ENCODE measurements at regions not wholly inside any gene's neighbourhood (a gene's known extent, or its start where the extent isn't known, plus 50 kb on each side); places are given as distances from the start of the nearest gene placed in this dataset.

DNA sequence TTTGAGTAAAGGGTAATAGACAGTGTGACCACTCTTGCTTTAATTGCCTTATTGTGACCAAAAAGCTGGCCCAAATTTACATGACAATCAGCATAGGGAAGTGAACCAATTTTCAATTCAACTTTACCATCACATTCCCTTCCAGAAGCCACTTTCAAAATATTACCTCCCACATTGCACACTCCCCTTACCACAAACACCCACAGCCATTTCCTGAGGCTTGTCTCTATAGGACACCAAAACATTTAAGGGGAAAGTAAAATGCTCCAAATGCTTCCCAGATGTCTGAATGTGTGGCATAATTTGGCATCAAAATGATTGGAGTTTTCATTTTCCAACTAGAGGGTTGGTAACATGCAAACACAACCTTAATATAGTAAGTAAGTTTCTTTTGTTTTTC is 616.1 kb downstream of the SLC4A3 start:
- DNase-seq, result no peak

DNA sequence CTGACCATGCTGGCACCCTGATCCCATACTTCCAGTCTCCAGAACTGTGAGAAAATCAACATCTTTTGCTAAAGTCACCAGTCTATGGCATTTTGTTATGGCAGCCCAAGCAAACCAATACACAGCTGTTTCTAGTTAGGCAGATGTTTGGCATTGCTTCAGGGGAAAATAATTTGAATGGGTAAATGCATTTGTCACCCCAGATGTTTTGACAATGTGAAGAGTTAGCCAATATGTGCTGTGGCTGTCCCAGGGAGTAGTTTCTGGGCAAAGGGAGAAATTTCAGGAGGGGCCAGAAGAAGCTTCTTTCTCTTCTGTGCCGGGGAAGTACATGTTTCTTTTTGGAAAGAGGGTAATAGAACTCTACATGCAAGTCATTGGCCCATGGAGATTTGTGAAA is 619.0 kb downstream of the SLC4A3 start:
- no peak for DNase-seq

DNA sequence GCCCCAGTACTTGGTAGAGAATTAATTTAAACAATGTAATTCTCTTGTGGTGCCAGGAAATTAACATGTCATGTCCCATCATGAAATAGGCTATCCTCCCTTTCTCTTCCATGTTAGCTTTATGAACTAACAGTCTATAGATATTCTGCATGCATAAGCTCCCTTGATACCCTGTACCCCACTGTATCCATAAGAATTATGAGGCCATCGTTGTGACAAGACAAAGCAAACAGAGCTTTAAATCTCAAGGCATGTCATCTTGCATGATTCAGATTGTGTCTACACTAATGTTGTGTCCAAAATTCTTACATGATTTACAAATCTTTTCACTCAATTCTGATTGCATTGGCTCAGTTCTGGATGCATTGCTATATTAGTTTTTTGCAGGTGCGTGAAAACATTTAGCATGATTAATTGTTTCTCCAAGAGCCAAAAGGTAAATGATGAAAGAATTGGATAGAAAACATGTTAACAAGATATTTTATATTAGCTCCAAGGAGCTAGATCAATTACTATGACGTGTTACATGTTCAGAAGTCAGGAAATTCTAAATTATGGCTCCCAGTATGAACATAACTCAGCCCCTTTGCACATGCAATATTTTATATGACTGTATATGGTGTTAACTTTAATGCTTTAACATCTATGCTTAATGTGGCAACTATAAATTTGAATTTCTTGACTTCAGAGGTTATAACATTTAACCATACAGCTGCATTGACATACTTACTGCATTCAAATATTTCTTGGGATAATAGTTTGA is 620.3 kb downstream of the SLC4A3 start:
- no peak for DNase-seq

DNA sequence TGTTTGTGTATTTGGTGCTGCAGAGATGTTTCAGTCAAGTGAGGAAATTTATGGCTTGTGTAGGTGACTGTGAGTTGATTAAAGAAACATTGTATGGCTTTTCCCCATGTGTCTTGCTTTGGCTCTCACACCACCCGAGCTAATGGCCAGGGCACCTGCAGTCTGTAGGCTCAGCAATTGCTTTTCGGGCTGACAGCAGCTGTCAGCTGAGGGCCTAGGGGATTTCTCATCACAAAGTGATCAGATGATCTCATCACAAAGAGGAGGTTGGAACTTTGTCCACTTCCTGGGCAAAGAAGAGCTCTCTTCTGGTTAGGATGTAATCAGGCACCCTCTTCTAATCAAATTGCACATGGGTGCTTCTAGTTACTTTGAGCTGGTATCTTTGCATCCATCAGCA is 632.2 kb downstream of the SLC4A3 start:
- no peak for DNase-seq

- no peak for DNase-seq
Observed at GRCh38 chr2:220263300-220263699, 635.9 kb downstream of the SLC4A3 start.

GRCh38 chr2:220269367-220269766 is 641.9 kb downstream of the SLC4A3 start:
- no peak for DNase-seq

- no peak for DNase-seq
Observed at GRCh38 chr2:220270481-220271070, 643.1 kb downstream of the SLC4A3 start.

DNA sequence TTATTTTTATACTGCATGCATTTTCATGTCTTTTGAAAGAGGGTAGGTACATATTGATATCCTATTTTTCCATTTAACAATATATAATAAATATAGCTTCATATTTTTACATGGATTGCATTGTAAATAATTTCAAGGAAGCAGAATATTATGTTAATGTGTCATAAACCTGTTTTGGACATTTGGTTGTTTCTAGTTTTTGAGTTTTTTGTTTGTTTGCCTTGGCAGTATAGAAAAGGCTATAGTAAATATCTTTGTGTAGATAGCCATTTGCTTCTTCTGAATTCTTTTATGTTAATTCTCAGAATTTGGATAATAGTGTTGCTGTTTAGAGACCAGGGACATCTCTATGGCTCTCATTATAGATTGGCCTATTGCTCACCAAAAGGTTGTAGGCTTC is 645.2 kb downstream of the SLC4A3 start:
- no peak for DNase-seq

- DNase-seq, result no peak
Observed at GRCh38 chr2:220273082-220273481, 645.7 kb downstream of the SLC4A3 start.

GRCh38 chr2:220275454-220275853 is 648.0 kb downstream of the SLC4A3 start:
- no peak for DNase-seq

- DNase-seq, result no peak
Observed at GRCh38 chr2:220276741-220277444, 649.5 kb downstream of the SLC4A3 start.

GRCh38 chr2:220277445-220277975 is 650.1 kb downstream of the SLC4A3 start:
- no peak for DNase-seq

DNA sequence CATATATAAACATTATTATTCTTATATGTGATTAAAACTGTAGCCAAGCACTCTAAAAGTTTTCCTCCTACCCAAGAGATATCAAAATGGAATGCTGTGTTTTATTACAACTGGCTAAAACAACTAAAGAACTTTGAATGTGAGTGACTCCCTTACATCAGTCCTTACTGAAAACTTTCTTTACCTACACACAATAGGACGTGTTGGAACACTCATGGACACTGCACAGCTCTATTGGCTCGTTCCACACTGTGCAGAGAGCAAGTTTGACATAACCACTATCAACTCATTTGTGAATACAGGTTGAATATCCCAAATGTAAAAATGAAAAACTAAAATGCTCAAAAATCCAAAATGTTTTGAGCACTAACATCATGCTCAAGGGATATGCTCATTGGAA is 650.6 kb downstream of the SLC4A3 start:
- DNase-seq, result no peak

GRCh38 chr2:220279372-220279771 is 651.9 kb downstream of the SLC4A3 start:
- no peak for DNase-seq

GRCh38 chr2:220279840-220280239 is 652.4 kb downstream of the SLC4A3 start:
- DNase-seq, result no peak

GRCh38 chr2:220280736-220281135 is 653.3 kb downstream of the SLC4A3 start:
- no peak for DNase-seq

DNA sequence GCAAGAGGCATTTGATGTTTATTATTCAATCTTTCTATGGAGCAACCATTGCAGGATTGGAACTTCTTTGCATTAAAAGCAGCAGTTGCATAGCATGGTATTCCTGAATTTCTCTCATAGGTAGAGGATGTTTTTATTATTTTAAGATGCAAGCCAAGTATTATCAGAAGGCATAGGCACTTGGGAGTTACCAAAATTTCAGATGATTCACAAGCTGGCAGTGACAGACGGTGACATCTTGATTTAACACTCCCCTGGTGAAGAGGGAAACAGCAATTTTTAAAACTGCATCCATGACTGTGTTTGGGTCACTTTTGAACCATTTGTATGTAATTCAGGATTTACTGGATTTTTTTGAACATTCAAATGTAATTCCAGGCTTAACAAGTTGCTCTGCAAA is 654.3 kb downstream of the SLC4A3 start:
- DNase-seq, result no peak

GRCh38 chr2:220282236-220282635 is 654.8 kb downstream of the SLC4A3 start:
- no peak for DNase-seq

- DNase-seq, result no peak
Observed at GRCh38 chr2:220293966-220294365, 666.5 kb downstream of the SLC4A3 start.

DNA sequence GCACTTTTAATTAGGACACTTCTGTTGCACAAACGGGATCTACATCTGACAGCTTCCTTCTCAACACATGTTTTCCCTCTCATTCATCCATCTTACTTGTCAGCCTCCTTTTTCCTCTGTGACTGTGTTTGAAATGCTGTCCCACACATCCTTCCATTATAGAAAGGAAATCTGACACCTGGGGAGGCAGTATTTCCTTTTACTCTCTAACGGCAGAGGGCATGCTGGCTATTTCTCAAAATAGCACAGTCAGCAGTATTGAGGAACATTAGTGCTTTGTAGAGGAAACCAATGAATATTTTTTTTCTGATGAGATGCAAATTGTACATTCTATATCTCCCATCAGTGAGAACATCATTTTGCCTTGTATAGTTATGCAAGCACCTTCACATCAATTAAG is 668.7 kb downstream of the SLC4A3 start:
- DNase-seq, result no peak

DNA sequence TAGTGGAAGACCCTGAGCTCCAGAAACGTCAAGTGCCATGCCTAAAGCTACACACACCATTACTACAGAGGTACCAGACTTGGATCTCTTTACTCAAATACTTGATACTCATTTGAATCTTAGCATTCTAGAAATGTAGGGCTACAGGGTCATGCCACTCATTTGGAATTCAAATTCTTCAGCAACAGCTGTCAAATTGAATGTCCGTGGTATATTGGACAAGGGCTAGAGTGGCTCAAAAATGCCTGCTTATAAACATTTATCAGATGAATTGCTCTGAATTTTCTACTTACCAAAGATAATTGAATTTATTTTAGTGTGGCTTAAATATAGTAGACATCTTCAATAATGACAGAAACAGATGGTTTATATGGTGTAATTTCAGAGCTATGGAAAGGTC is 669.7 kb downstream of the SLC4A3 start:
- no peak for DNase-seq

DNA sequence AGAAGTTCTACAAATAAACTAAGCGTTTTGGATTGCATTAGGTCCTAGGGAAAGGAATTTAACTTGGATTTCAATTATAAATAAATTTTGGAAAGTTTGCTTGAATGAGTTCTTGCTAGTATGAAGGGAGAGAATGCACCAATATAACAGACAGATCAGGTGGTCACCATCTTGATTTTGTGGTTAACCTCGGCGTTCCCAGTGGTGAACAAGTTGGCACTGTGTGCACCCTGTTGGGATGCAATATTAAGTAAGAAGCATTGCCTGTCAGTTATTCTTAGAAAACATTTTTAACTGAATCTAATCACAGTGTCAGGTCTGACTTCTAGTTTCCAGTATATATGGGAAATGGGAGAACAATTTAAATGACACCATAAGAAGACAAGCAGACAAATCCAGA is 673.4 kb downstream of the SLC4A3 start:
- DNase-seq, result no peak

DNA sequence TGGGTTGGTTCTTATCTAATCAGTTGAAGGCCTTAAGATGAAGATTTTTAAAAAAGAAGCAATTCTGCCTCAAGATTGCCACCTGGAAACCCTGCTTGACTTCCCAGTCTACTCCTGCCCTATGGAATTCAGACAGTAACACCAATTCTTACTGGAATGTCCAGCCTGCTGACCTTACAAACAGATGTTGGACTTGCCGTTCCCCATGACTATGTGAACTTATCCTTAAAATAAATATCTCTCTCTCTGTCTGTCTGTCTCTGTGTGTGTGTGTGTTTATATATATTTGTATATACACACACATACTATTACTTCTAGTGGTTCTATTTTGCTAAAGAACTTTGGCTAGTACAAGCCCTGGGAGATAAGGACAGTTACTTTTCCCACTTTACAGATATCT is 675.3 kb downstream of the SLC4A3 start:
- no peak for DNase-seq

DNA sequence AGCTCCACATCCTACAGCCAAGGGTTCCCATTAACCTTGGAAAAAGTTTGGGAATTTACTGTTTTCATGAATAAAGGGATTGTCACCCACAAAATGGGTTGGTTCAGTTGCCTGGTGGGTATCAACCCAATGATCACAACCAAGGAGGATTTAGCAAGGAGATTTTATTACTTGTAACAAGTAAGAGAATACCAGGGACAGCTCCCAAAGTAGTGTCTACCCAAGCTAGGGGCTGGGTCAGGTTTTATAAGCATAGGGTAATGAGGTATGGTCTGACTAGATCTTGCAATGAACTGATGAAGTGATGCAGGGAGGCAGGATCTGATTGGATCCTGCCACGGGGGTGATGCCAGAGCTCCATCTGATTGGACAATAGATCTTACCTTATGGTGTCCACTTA is 681.8 kb downstream of the SLC4A3 start:
- DNase-seq, result no peak

All from inflammatory macrophage treated with lipopolysaccharide for 1 hour (primary cell).